ENCODE measurements at regions not wholly inside any gene's neighbourhood (a gene's known extent, or its start where the extent isn't known, plus 50 kb on each side); places are given as distances from the start of the nearest gene placed in this dataset.

DNA sequence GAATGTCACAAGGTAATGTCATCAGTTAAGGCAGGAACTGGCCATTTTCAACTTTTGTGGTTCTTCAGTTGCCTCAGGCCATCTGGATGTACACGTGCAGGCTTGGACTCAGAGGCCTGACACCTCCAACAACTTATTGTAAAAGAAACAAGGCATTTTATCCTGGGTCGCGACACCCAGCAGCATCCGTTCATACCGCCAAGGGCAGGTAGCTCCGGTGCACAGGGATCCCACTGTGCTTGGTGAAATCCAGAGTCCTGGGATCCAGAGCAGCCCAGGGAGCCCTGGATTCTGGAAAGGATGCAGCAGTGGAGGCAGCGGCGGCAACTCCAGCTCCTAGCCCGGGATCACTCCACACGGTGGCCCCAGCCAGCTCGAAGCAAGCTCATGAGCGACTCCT lies 380.9 kb upstream of the STXBP6 start:
- FAIRE-seq (no peak), DNase-seq (peak in 1 of 5 donors; percentile 47)
- Histone ChIP-seq H3K4me1 (ENCODE audit: control insufficient read depth in 2 of 3, insufficient read depth in 2 of 3, low read depth in 1 of 3, low read length in 3 of 3) (no peaks in the 10 kb centered on the region), H3K36me3 (ENCODE audit: control insufficient read depth in 2 of 3, insufficient read depth in 3 of 3, low read length in 3 of 3) (no peaks in the 10 kb centered on the region), H3K9me3 (ENCODE audit: control insufficient read depth in 2 of 3, insufficient read depth in 1 of 3, low read length in 3 of 3) (no peaks in the 10 kb centered on the region), H3K9ac (ENCODE audit: low read length in 3 of 3) (no peak overlapping the region), H3K27ac (ENCODE audit: low read depth in 2 of 2, low read length in 2 of 2) (no peak overlapping the region), H3K4me3 (ENCODE audit: low read length in 3 of 3) (no peak overlapping the region), H3K27me3 (ENCODE audit: control insufficient read depth, insufficient read depth, low read length) (no peaks in the 10 kb centered on the region)
- TF ChIP-seq, protein P1, sequence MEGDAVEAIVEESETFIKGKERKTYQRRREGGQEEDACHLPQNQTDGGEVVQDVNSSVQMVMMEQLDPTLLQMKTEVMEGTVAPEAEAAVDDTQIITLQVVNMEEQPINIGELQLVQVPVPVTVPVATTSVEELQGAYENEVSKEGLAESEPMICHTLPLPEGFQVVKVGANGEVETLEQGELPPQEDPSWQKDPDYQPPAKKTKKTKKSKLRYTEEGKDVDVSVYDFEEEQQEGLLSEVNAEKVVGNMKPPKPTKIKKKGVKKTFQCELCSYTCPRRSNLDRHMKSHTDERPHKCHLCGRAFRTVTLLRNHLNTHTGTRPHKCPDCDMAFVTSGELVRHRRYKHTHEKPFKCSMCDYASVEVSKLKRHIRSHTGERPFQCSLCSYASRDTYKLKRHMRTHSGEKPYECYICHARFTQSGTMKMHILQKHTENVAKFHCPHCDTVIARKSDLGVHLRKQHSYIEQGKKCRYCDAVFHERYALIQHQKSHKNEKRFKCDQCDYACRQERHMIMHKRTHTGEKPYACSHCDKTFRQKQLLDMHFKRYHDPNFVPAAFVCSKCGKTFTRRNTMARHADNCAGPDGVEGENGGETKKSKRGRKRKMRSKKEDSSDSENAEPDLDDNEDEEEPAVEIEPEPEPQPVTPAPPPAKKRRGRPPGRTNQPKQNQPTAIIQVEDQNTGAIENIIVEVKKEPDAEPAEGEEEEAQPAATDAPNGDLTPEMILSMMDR (IDR thresholded peaks at IDR 0.05; ENCODE audit: borderline replicate concordance, extremely low read depth, insufficient read depth), result no peak
- intact Hi-C loops (cut with DNase I), result no loop called here

DNA sequence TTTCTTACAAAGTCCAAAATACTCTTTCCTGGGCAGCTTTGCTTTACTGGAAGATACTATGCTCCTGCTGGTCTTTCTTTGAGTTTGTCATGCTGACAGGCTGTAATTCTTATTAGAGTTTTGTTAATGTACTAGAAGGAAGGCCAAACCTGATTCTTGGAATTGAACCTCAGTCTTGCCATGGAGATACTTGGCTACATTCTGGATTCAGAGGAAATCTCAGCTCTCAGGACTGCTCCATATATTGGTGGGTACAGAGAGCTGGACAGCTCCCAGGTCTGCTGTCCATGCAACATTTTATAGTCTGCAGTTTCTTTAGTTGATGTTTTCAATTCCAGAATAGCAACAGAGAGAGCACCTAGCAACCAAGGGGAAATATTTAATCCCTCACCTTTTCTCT lies 363.1 kb upstream of the STXBP6 start:
- Histone ChIP-seq H3K36me3 (ENCODE audit: control insufficient read depth in 2 of 3, insufficient read depth in 3 of 3, low read length in 3 of 3) (no peaks in the 10 kb centered on the region), H3K9ac (ENCODE audit: low read length in 3 of 3) (no peak overlapping the region), H3K27me3 (ENCODE audit: control insufficient read depth, insufficient read depth, low read length) (no peaks in the 10 kb centered on the region), H3K9me3 (ENCODE audit: control insufficient read depth in 2 of 3, insufficient read depth in 1 of 3, low read length in 3 of 3) (no peaks in the 10 kb centered on the region), H3K4me3 (ENCODE audit: low read length in 3 of 3) (no peak overlapping the region), H3K27ac (ENCODE audit: low read depth in 2 of 2, low read length in 2 of 2) (no peak overlapping the region), H3K4me1 (ENCODE audit: control insufficient read depth in 2 of 3, insufficient read depth in 2 of 3, low read depth in 1 of 3, low read length in 3 of 3) (no peaks in the 10 kb centered on the region)
- intact Hi-C loops (cut with DNase I), result no loop called here
- FAIRE-seq, result no peak
- TF ChIP-seq, protein P1 (IDR thresholded peaks at IDR 0.05; ENCODE audit: borderline replicate concordance, extremely low read depth, insufficient read depth), result no peak
- DNase-seq, result peak in 2 of 5 donors; percentile 24 to 25

DNA sequence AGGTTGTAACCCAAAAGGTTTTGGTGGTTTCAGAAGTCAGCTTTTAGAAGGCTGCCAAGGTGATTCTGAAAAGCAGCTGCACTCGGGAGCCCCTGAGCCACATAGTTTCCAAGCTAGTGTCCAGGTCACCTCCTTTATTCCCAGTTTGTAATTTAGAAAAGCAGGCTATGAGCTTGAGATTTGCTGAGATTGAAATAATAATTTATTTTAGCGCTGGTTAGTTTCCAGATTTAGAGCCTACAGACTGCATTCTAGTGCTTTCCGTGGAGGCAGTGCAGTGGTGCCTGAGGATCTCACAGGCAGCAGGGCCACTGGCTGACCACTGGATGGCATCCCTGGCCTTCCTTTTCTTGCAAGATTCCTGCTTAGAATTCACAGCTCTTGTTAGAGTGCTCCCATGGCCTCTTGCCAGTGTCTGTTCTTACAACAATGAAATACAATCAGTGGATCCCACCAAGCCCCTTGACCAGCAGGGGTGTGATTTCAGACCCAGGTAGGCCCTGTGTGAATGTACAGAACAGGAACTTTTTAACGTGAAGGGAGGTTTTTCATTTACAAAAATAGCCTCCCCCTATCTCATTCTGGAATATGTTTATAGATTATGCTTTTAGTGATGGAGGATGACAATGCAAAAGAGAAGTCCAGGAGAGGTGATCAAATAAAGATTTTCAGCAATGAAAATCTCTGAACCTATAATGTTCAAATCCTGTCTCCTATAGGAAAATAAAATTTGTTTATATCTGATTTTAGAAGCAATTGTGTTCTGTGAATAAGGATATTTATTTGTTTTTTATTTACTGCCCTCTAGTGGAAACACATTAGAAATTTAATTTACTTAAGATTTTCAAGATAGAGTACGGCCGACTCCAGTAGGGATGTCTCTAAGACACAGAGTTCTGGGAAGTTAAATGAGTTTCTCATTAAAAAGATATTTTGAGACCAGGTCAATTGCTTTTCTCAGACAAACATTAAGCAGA lies 362.1 kb upstream of the STXBP6 start:
- no peak overlapping the region for H3K9ac ChIP-seq (ENCODE audit: low read length in 3 of 3)
- no peak overlapping the region for H3K27ac ChIP-seq (ENCODE audit: low read depth in 2 of 2, low read length in 2 of 2)
- TF ChIP-seq, protein P1 (IDR thresholded peaks at IDR 0.05; ENCODE audit: borderline replicate concordance, extremely low read depth, insufficient read depth), result no peak
- intact Hi-C loops (cut with DNase I), result no loop called here
- FAIRE-seq (peak; percentile 81), DNase-seq (peak in 2 of 5 donors; percentile 13 to 15)
- no peaks in the 10 kb centered on the region for H3K36me3 ChIP-seq (ENCODE audit: control insufficient read depth in 2 of 3, insufficient read depth in 3 of 3, low read length in 3 of 3)
- H3K4me3 ChIP-seq (ENCODE audit: low read length in 3 of 3), result no peak overlapping the region
- no peaks in the 10 kb centered on the region for H3K4me1 ChIP-seq (ENCODE audit: control insufficient read depth in 2 of 3, insufficient read depth in 2 of 3, low read depth in 1 of 3, low read length in 3 of 3)
- no peaks in the 10 kb centered on the region for H3K27me3 ChIP-seq (ENCODE audit: control insufficient read depth, insufficient read depth, low read length)
- no peaks in the 10 kb centered on the region for H3K9me3 ChIP-seq (ENCODE audit: control insufficient read depth in 2 of 3, insufficient read depth in 1 of 3, low read length in 3 of 3)
